GM18505 (cell line): ENCODE measurements at regions not wholly inside any gene's neighbourhood (a gene's known extent, or its start where the extent isn't known, plus 50 kb on each side); places are given as distances from the start of the nearest gene placed in this dataset.

Experiments
- ATAC-seq: cut with Tn5 transposase; IDR thresholded peaks from one replicate; pipeline ENCODE4 v1.9.1; 2021; ENCODE audit not compliant: unreplicated experiment
- POLR2A ChIP-seq: IDR thresholded peaks from 4 replicates; pipeline ENCODE4 v1.6.1; 2011; ENCODE audit warnings: borderline replicate concordance; ENCODE audit not compliant: insufficient read depth, insufficient read length; ENCODE audit errors: extremely low read depth

- TF ChIP-seq POLR2A, result no peak
- no peak for ATAC-seq
Observed at GRCh38 chr2:2702385-2702784, 371.3 kb upstream of the MYT1L start.

GRCh38 chr2:2701813-2702212 is 370.7 kb upstream of the MYT1L start:
- no peak for TF ChIP-seq POLR2A
- ATAC-seq, result no peak

GRCh38 chr2:2701176-2701781 is 370.2 kb upstream of the MYT1L start:
- no peak for TF ChIP-seq POLR2A
- ATAC-seq, result no peak

GRCh38 chr2:2699121-2699505 is 368.0 kb upstream of the MYT1L start:
- ATAC-seq, result no peak
- TF ChIP-seq POLR2A, result no peak

- no peak for TF ChIP-seq POLR2A
- ATAC-seq, result no peak
Observed at GRCh38 chr2:2698182-2699120, 367.4 kb upstream of the MYT1L start.

GRCh38 chr2:2696733-2697455 is 365.8 kb upstream of the MYT1L start:
- no peak for TF ChIP-seq POLR2A
- no peak for ATAC-seq

- no peak for ATAC-seq
- TF ChIP-seq POLR2A, result no peak
Observed at GRCh38 chr2:2696325-2696724, 365.2 kb upstream of the MYT1L start.

GRCh38 chr2:2694746-2695145 is 363.7 kb upstream of the MYT1L start:
- ATAC-seq, result no peak
- no peak for TF ChIP-seq POLR2A

GRCh38 chr2:2692599-2693389 is 361.7 kb upstream of the MYT1L start:
- no peak for TF ChIP-seq POLR2A
- ATAC-seq, result no peak

- ATAC-seq, result no peak
Observed at GRCh38 chr2:2691419-2691818, 360.3 kb upstream of the MYT1L start.

GRCh38 chr2:2690985-2691384 is 359.9 kb upstream of the MYT1L start:
- no peak for TF ChIP-seq POLR2A
- no peak for ATAC-seq

More at GRCh38 chr2:2691419-2691818, 360.3 kb upstream of the MYT1L start:
- TF ChIP-seq POLR2A, result no peak

- no peak for TF ChIP-seq POLR2A
- no peak for ATAC-seq
Observed at GRCh38 chr2:2689306-2689705, 358.2 kb upstream of the MYT1L start.

- no peak for TF ChIP-seq POLR2A
- no peak for ATAC-seq
Observed at GRCh38 chr2:2688254-2688653, 357.2 kb upstream of the MYT1L start.
